ENCODE measurements at regions not wholly inside any gene's neighbourhood (a gene's known extent, or its start where the extent isn't known, plus 50 kb on each side); places are given as distances from the start of the nearest gene placed in this dataset.

- Histone ChIP-seq H3K9ac (ENCODE audit: low read depth, low read length, poor library complexity, severe bottlenecking) (no peak overlapping the region), H3K4me2 (ENCODE audit: low read depth, low read length, poor library complexity, severe bottlenecking) (no peak overlapping the region), H3K36me3 (ENCODE audit: insufficient read depth, low read length) (no peaks in the 10 kb centered on the region), H3K9me3 (ENCODE audit: insufficient read depth, low read depth, low read length) (no peaks in the 10 kb centered on the region), H3K79me2 (ENCODE audit: insufficient read depth, low read length) (no peaks in the 10 kb centered on the region), H2AFZ (ENCODE audit: low read length) (no peak overlapping the region), H3K4me1 (ENCODE audit: insufficient read depth, low read length, poor library complexity, severe bottlenecking) (no peaks in the 10 kb centered on the region), H4K20me1 (ENCODE audit: insufficient read depth, low read length, poor library complexity, severe bottlenecking) (no peaks in the 10 kb centered on the region), H3K4me3 (ENCODE audit: low read length, poor library complexity, severe bottlenecking) (no peak overlapping the region), H3F3A (ENCODE audit: low read depth) (no peaks in the 10 kb centered on the region), H3K9me2 (replicated peaks; ENCODE audit: low read depth, low read length) (no peaks in the 10 kb centered on the region), H3K27me3 (ENCODE audit: insufficient read depth, low read length, poor library complexity, severe bottlenecking) (no peaks in the 10 kb centered on the region)
- TF ChIP-seq, protein P1, sequence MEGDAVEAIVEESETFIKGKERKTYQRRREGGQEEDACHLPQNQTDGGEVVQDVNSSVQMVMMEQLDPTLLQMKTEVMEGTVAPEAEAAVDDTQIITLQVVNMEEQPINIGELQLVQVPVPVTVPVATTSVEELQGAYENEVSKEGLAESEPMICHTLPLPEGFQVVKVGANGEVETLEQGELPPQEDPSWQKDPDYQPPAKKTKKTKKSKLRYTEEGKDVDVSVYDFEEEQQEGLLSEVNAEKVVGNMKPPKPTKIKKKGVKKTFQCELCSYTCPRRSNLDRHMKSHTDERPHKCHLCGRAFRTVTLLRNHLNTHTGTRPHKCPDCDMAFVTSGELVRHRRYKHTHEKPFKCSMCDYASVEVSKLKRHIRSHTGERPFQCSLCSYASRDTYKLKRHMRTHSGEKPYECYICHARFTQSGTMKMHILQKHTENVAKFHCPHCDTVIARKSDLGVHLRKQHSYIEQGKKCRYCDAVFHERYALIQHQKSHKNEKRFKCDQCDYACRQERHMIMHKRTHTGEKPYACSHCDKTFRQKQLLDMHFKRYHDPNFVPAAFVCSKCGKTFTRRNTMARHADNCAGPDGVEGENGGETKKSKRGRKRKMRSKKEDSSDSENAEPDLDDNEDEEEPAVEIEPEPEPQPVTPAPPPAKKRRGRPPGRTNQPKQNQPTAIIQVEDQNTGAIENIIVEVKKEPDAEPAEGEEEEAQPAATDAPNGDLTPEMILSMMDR (conservative IDR thresholded peaks at IDR 0.05; ENCODE audit: low read length), result no peak
- no peak for TF ChIP-seq EZH2phosphoT487 (IDR thresholded peaks at IDR 0.05; ENCODE audit: borderline replicate concordance)
Measured at GRCh38 chr1:55472784-55473183, 257.6 kb upstream of the USP24 start.

GRCh38 chr1:55472115-55472514, 257.0 kb upstream of the USP24 start:
- H3K36me3 ChIP-seq (ENCODE audit: insufficient read depth, low read length), result no peaks in the 10 kb centered on the region
- H3K9ac ChIP-seq (ENCODE audit: low read depth, low read length, poor library complexity, severe bottlenecking), result no peak overlapping the region
- H2AFZ ChIP-seq (ENCODE audit: low read length), result no peak overlapping the region
- H3K27me3 ChIP-seq (ENCODE audit: insufficient read depth, low read length, poor library complexity, severe bottlenecking), result no peaks in the 10 kb centered on the region
- no peaks in the 10 kb centered on the region for H4K20me1 ChIP-seq (ENCODE audit: insufficient read depth, low read length, poor library complexity, severe bottlenecking)
- no peaks in the 10 kb centered on the region for H3K9me2 ChIP-seq (replicated peaks; ENCODE audit: low read depth, low read length)
- no peaks in the 10 kb centered on the region for H3F3A ChIP-seq (ENCODE audit: low read depth)
- no peak overlapping the region for H3K4me3 ChIP-seq (ENCODE audit: low read length, poor library complexity, severe bottlenecking)
- no peak for TF ChIP-seq EZH2phosphoT487 (IDR thresholded peaks at IDR 0.05; ENCODE audit: borderline replicate concordance)
- TF ChIP-seq, protein P1 (conservative IDR thresholded peaks at IDR 0.05; ENCODE audit: low read length), result no peak
- H3K9me3 ChIP-seq (ENCODE audit: insufficient read depth, low read depth, low read length), result no peaks in the 10 kb centered on the region
- H3K4me2 ChIP-seq (ENCODE audit: low read depth, low read length, poor library complexity, severe bottlenecking), result no peak overlapping the region
- H3K79me2 ChIP-seq (ENCODE audit: insufficient read depth, low read length), result no peaks in the 10 kb centered on the region
- H3K4me1 ChIP-seq (ENCODE audit: insufficient read depth, low read length, poor library complexity, severe bottlenecking), result no peaks in the 10 kb centered on the region

GRCh38 chr1:55468142-55468795, 253.1 kb upstream of the USP24 start:
- H3K4me3 ChIP-seq (ENCODE audit: low read length, poor library complexity, severe bottlenecking), result no peak overlapping the region
- H3K9ac ChIP-seq (ENCODE audit: low read depth, low read length, poor library complexity, severe bottlenecking), result no peak overlapping the region
- H2AFZ ChIP-seq (ENCODE audit: low read length), result no peak overlapping the region
- H3K79me2 ChIP-seq (ENCODE audit: insufficient read depth, low read length), result no peaks in the 10 kb centered on the region
- no peaks in the 10 kb centered on the region for H3K9me3 ChIP-seq (ENCODE audit: insufficient read depth, low read depth, low read length)
- H3K36me3 ChIP-seq (ENCODE audit: insufficient read depth, low read length), result no peaks in the 10 kb centered on the region
- TF ChIP-seq, protein P1 (conservative IDR thresholded peaks at IDR 0.05; ENCODE audit: low read length), result no peak
- no peak for TF ChIP-seq EZH2phosphoT487 (IDR thresholded peaks at IDR 0.05; ENCODE audit: borderline replicate concordance)
- H3K9me2 ChIP-seq (replicated peaks; ENCODE audit: low read depth, low read length), result no peaks in the 10 kb centered on the region
- no peaks in the 10 kb centered on the region for H4K20me1 ChIP-seq (ENCODE audit: insufficient read depth, low read length, poor library complexity, severe bottlenecking)
- no peaks in the 10 kb centered on the region for H3K27me3 ChIP-seq (ENCODE audit: insufficient read depth, low read length, poor library complexity, severe bottlenecking)
- H3F3A ChIP-seq (ENCODE audit: low read depth), result no peaks in the 10 kb centered on the region
- H3K4me2 ChIP-seq (ENCODE audit: low read depth, low read length, poor library complexity, severe bottlenecking), result no peak overlapping the region
- no peaks in the 10 kb centered on the region for H3K4me1 ChIP-seq (ENCODE audit: insufficient read depth, low read length, poor library complexity, severe bottlenecking)

Measured in Loucy (cell line).